ENCODE measurements at regions not wholly inside any gene's neighbourhood (a gene's known extent, or its start where the extent isn't known, plus 50 kb on each side); places are given as distances from the start of the nearest gene placed in this dataset.

- TF ChIP-seq CTCF (IDR thresholded peaks at IDR 0.05), result no peak
- no peak for TF ChIP-seq POLR2A (IDR thresholded peaks at IDR 0.05; ENCODE audit: low read depth)
- no peak for TF ChIP-seq POLR2AphosphoS5 (IDR thresholded peaks at IDR 0.05)
These were observed 84.9 kb upstream of the STXBP5 start for GRCh38 chr6:147119310-147119709.
